ENCODE measurements at regions not wholly inside any gene's neighbourhood (a gene's known extent, or its start where the extent isn't known, plus 50 kb on each side); places are given as distances from the start of the nearest gene placed in this dataset.

- TF ChIP-seq CTCF (conservative IDR thresholded peaks at IDR 0.05; ENCODE audit: low read length) (no peak), EZH2phosphoT487 (IDR thresholded peaks at IDR 0.05; ENCODE audit: borderline replicate concordance, low read depth, low read length) (no peak)
Observed at GRCh38 chr5:124888622-124889485, 142.4 kb upstream of the ZNF608 start.
